Right lung (tissue), 2 donors: ENCODE measurements at regions not wholly inside any gene's neighbourhood (a gene's known extent, or its start where the extent isn't known, plus 50 kb on each side); places are given as distances from the start of the nearest gene placed in this dataset.

Source experiments
- DNase-seq, 2 donors: peaks; one replicate each; pipeline ENCODE4 v3.0.0-alpha.2; 2013

DNA sequence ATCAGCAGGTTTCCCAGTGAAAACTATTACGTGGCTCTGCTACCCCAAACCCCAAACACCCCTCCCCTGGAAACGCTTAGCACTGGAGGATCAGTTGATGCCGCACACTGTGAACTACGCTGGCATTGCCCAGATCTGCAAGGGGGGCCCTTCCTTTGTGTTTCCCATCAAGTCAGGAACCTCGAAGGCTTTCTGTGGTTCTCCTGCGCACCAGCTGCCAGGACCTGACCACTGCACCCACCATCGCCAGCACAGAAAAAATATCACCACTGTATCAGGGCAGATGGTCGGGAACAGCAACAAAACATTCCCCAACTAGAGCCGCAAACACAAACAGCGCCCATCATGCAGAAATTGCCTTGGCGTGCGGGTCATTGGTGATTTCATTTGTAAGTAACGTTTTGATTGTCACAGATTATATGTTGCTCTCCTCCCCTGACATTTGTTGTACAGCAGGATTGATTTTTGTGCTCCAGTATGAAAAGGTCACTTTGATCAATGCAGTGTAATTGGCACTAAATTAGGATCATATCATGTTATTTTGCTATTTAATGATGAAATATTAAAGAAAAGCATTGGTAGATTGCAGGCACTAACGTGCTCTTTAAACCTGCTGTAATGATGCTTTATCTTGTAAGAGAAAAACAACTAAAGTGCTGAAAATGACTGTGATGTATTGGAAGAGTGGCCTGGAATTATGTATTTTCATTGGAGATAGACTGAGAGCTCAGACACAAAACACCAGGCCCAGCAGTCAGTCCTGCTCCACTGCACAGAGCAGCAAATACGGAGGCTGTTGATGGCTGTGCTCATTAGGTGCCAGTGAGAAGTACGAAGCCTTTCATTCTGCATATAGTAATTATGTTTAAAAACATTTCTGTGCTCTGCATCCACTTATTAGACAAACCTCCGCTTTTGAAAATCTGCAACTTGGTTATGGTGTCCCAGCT, 833.2 kb upstream of the SALL3 start:
- DNase-seq, result no peak

DNA sequence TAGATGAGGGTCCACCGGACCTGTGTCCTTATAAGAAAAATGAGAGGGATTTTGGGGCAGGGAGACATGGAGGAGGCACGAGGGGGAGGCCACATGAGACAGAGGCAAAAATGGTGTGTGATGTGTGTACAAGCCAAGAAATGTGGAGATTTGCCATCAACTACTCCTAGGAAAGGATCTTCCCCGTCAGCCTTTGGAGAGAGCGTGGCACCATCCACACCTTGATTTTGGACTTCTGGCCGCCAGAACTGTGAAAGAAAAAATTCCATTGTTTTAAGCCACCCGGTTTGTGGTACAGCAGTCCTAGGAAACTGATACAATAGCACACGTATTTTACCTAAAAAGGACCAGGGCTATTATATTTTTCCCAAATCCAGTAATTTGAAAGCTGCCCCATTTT, 829.0 kb upstream of the SALL3 start:
- DNase-seq, result no peak

- no peak for DNase-seq
These were observed 828.4 kb upstream of the SALL3 start for GRCh38 chr18:78151234-78151633.

GRCh38 chr18:78151948-78152725, 827.5 kb upstream of the SALL3 start:
- no peak for DNase-seq

DNA sequence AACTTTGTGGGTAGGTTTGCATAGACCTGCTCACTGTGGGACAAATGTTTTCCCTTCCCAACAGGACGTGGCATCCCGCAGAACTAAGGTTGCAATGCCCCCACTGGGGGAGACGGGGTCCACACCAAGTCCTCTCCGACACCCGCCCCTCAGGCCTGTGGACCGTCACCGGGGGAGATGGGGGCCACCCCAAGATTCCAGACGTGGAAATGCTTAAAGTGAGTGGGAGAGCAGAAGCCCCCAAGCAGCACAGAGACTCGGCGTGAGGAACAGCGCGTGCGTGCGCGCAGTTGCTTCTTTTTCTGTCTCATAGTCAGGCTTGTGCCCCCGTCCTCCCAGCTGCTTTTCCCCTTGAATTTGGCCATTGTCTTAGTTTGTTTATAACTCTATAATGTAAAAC, 826.3 kb upstream of the SALL3 start:
- DNase-seq, result no peak

DNA sequence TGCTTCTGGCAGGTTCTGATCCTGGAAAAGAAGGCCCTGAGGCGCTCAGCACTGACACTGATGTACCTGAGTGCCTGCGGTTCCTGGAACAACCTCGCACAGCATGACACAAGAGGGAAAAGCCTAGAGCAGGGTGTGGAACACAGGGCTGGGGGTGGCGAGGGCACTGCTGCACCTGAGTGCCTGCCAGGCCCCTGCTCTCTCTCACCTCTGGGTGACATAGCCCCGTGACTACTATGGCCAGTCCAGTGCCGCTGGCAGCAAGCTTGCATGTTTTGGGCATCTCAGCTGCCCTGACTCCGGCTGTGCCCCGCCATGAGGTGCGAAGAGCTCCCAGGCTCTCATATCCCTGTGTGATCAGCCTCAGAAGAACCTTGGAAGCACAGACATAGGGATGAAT, 825.2 kb upstream of the SALL3 start:
- no peak for DNase-seq

DNA sequence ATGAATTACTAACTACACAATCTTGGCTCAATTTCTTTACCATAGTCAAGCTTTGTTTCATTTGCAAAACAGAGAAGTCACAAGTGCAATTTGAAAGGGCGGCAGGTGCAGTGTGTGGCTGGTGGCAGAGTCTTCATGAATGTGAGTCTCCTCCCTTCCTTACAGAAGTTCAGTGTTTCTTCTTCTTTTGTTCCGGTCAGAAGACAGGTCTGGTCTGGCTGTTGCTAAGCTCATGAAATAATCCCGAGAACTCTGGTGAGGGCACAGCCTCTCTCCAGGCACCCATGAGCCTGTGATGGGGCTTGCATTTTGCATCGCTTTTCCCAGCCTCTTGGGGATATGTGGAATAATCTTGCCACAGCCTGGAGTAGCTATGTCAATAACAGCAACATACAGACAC, 824.8 kb upstream of the SALL3 start:
- DNase-seq, result no peak

DNA sequence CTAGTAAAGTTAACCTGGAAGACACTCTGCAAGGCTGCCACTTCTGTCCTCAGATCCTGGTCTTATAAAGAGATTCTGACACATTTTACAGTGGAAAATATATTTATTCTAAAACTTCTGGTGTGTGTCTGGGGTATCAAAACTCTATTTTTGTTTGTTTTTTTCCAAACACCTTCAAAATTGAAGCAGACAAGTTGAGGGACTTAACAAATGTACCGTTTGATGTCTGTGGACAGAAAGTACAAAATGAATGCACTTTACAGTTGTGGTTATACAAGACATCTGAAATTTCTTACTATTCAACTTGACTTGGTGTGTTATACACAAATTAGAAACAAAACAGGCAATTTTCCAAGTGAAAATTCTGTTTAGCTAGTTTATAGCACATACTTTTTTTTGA, 823.2 kb upstream of the SALL3 start:
- no peak for DNase-seq

DNA sequence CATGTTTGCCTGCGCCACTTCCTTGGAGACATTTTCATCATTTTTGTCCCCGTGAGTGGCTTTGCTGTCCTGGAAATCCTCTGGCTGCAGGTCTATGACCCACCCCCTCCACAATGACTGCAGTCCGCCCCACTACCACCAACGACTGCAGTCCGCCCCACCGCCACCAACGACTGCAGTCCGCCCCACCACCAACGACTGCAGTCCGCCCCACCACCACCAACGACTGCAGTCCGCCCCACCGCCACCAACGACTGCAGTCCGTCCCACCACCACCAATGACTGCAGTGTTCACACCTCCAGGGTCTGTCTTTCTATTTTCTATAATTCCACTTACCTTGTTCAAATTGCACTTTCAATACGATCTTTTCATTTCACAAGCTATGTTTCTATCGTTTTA, 820.7 kb upstream of the SALL3 start:
- DNase-seq, result no peak

DNA sequence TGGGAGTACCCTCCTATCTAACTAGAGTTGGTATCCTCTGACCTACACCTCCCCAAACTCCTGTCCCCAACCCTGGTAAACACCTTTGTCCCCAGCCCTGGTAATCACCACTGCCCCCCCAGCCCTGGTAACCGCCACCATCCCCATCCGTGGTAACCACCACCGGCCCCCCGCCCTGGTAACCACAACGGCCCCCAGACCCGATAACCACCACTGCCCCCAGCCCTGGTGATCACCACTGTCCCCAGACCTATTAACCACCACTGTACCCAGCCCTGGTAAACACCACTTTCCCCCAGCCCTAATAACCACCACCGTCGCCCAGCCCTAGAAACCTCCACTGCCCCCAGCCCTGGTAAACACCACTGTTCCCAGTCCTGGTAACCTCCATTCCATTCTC, 820.2 kb upstream of the SALL3 start:
- no peak for DNase-seq

DNA sequence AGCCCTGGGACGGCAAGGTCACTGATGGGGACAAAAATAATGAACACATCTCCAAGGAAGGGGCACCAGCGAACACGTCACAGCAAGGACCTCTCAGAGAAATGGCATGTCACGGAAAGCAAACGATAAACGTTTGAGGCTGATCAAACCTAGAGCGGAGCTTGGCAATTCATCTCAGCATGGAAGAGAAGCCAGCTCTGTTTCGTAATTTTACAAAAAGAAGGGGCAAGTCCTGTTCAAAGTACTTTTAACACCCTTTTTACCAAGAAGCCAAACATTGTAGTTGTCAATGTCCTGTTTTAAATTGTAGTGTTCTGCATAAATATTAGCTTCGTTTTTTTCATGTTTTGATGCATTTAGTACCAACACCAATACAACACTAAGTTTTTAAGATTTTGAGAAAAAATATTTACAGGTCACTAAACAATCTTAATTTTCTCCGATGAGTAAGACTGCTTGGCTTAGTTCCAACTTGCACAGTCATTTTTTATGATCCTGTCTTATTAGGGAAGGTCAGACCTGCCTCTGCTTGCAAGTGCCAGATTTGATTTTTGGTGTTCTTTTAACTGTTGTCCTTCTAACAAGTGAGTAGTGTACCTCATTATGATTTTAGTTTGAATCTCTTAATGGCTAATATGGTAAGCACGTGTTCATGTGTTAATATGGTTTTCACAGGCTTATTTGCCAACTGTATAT, 818.5 kb upstream of the SALL3 start:
- no peak for DNase-seq

DNA sequence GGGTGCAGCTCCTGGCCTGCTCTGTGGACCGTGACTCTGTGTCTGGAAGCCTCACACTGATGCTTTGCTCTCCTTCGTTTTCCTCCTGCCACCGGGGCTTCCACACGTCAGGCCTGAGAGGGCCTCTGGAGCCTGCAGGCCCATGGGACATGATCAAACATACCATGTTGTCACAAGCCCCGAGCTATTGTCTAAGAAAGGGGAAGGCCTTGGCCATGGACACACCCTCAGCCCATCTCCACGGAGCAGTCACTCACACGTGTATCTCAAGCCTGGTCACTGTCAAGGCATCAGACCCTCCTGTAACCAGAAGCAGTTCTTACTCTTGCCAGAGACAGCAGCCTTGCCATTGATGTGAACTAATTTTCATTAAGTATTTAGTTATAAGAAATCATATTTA, 814.1 kb upstream of the SALL3 start:
- no peak for DNase-seq

DNA sequence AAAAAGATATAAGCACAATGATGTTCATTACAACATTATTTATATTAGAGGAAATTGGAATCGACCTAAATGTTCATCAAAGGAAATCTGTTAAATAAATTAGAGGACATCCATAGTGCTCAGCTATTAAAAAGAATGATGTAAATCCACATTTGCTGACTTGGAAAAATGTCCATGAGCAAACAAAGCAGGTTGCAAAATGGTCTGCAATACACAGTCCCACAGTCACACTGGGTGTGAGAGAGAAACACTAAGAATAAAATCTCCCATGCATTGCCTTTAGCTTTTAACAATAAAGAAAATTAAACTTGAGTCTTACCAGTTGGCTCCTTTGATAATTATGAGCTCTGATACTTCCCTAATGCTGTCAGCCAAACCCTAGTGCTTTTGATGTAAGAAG, 811.1 kb upstream of the SALL3 start:
- DNase-seq, result no peak

- no peak for DNase-seq
These were observed 810.3 kb upstream of the SALL3 start for GRCh38 chr18:78169174-78169864.

DNA sequence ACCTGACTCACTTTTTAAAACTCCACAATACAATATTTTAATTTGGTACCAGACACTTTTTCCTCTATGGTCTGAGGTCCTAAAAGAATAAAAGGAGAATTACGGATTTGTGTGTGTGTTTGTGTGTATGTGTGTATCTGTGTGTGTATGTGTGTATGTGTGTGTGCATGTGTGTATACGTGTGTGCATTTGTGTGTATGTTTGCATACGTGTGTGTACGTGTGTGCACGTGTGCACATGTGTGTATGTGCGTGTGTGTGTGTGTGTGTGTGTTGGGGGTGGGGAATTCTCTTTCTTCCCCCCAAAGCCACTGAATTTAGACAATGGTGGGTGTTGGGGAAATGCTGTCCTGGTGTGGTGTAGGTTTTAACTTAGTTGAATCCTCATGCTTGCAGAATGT, 807.7 kb upstream of the SALL3 start:
- no peak for DNase-seq

DNA sequence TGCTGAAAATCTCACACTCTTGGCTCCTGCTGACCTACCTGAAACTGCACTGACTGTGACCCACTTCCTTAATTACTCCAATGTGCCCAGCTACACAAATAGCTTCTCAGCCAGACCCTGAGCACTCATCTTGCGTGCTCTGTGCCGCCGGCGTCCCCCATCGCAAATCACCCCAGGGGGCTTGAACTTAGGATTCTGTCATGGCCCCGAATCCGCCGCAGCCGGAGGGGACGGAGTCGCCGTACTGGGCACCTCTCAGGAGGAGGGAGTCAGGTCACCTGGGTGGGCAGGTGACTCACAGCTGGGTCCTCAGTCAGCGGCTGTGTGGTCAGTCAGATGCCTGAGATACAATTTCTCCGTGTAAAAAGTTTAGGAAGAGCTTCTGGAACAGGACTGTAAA, 804.9 kb upstream of the SALL3 start:
- DNase-seq, result no peak

GRCh38 chr18:78178812-78179211, 800.8 kb upstream of the SALL3 start:
- no peak for DNase-seq

DNA sequence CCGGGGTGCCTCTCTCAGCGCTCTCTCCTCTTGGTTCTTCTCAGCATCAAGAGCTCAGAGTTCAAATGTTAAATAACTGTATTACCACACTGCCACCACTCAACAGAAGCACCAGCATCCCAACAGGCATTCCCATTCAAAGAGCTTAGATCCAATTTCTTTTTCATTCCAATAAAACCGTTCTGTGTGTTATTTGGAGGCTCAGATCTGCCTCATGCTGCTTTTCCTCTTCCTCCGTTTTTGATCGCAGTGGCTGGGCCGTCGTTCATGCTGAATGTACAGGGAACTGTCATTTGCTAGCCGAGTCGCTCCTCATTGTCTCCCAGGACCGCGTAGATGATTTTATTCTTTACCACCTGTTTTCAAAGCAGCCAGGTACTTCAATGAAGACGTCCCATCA, 798.9 kb upstream of the SALL3 start:
- DNase-seq, result no peak

DNA sequence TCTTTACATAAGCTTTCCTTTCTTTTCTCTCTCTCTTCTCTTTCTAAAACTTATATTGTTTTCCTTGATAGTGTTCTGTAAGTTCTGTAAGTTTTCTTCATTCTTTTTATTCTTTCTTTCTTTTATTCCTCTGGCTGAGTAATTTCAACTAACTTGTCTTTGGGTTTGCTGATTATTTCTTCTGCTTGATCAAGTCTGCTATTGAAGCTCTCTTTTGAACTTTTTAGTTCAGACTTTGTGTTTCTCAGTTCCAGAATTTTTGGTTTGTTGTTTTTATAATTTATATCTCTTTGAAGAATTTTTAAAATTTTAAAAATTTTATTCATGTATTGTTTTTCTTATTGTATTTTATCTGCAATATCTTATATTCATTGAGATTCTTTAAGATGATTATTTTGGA, 795.8 kb upstream of the SALL3 start:
- DNase-seq, result no peak

- no peak for DNase-seq
These were observed 788.3 kb upstream of the SALL3 start for GRCh38 chr18:78191276-78191675.

- peak; percentile 51 for DNase-seq
These were observed 787.6 kb upstream of the SALL3 start for GRCh38 chr18:78192054-78192453.

GRCh38 chr18:78196280-78196679, 783.3 kb upstream of the SALL3 start:
- no peak for DNase-seq
